ENCODE measurements at regions not wholly inside any gene's neighbourhood (a gene's known extent, or its start where the extent isn't known, plus 50 kb on each side); places are given as distances from the start of the nearest gene placed in this dataset.
"Not testable (repeated sequence)": the region's sequence is repeated elsewhere in the genome, so short reads cannot be mapped to it uniquely, and the experiment has no call there.

DNA sequence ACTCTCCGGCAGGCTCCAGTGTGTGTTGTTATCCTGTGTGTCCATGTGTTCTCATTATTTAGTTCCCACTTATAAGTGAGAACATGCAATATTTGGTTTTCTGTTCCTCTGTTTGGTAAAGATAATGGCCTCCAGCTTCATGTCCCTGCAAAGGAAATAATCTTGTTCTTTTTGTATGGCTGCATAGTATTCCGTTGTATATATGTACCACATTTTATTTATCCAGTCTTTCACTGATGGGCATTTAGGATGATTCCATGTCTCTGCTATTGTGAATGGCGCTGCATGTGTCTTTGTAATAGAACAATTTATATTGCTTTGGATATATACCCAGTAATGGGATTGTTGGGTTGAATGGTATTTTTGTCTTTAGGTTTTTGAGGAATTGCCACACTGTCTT lies 807.3 kb upstream of the CA10 start:
- no peak overlapping the region for H3K27ac ChIP-seq
- TF ChIP-seq, protein P1, sequence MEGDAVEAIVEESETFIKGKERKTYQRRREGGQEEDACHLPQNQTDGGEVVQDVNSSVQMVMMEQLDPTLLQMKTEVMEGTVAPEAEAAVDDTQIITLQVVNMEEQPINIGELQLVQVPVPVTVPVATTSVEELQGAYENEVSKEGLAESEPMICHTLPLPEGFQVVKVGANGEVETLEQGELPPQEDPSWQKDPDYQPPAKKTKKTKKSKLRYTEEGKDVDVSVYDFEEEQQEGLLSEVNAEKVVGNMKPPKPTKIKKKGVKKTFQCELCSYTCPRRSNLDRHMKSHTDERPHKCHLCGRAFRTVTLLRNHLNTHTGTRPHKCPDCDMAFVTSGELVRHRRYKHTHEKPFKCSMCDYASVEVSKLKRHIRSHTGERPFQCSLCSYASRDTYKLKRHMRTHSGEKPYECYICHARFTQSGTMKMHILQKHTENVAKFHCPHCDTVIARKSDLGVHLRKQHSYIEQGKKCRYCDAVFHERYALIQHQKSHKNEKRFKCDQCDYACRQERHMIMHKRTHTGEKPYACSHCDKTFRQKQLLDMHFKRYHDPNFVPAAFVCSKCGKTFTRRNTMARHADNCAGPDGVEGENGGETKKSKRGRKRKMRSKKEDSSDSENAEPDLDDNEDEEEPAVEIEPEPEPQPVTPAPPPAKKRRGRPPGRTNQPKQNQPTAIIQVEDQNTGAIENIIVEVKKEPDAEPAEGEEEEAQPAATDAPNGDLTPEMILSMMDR (conservative IDR thresholded peaks at IDR 0.05), result no peak

DNA sequence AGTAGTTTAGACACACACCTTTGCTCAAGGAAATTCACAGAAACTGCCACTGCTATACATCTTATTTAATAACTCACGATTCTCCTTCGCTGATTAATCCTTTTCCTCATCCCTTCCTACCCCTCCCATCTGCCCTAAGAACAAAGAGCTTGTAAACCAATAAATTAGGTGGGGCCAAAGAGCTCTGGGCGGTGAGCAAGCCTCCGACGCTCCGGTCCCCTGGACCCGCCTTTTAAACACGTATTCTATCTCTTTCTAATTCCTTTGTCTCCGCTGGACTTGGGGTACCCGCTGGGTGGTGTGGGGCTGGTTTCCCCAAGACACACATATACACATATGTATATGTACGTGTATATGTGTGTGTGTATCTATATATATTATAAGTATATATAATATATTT lies 803.2 kb upstream of the CA10 start:
- not testable (repeated sequence) for H3K27ac ChIP-seq

DNA sequence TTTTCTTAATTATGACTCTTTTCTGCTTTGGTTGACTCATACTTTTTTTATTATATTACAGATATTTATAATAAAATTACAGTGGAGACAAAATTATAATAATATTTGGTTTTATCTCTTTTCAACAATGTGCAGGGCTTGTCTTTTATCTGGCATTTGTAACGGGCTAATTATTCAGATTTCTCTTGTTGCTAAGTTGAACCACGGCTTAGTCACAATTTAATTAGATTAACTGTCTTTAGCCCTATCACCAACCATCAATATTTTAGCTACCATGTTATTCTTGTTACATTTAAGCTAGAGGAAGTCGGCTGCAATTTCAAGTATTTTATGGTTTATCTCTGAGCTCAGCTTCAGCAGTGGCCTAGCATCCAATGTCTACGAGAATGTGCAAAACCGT lies 798.9 kb upstream of the CA10 start:
- TF ChIP-seq, protein P1 (conservative IDR thresholded peaks at IDR 0.05), result no peak
- no peak overlapping the region for H3K27ac ChIP-seq

DNA sequence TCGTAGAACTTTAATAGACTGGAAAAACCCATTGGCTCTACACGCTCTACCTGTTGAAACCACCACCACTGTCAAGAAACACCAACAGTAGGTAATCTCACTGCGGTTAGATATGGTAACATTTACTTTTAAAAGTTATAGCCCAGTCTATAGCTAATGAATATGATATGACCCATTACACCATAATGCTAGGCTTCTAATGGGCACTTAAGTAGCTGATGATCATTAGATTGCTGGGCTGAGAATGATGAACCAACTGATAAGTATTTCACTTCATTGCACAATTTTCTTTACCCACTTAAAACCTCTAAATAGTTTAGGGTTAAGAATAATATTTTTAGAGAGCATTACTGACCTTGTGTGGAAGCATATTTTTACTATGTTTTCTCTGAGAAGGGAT lies 788.9 kb upstream of the CA10 start:
- no peak overlapping the region for H3K27ac ChIP-seq
- TF ChIP-seq, protein P1 (conservative IDR thresholded peaks at IDR 0.05), result no peak

DNA sequence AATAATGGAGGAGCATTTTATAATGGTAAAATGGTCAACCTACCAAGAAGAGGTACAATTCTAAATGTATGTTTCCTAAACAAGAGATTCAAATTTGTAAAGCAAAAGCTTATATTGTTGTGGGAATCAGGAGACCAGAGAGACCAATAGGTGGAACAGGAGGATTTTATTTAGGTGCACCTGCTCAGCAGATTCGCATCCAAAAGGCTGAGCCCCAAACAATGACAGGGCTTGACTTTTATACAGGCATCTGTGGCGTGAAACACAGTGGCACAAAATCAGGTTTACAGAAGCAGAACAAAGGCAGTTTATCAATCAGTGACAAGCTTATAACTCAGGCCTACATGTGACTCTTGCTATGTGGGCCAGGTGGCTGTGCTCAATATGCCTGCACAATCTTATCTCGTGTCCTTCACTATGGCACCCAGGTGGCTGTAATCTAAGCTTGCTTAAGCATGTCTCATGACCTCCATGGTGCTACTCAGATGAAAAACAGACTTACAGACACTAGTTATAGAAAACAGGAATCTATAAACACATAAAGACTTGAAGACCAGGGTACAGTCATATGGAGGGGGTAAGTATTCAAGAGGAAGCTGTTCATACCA lies 780.2 kb upstream of the CA10 start:
- no peak overlapping the region for H3K27ac ChIP-seq
- TF ChIP-seq, protein P1 (conservative IDR thresholded peaks at IDR 0.05), result no peak

DNA sequence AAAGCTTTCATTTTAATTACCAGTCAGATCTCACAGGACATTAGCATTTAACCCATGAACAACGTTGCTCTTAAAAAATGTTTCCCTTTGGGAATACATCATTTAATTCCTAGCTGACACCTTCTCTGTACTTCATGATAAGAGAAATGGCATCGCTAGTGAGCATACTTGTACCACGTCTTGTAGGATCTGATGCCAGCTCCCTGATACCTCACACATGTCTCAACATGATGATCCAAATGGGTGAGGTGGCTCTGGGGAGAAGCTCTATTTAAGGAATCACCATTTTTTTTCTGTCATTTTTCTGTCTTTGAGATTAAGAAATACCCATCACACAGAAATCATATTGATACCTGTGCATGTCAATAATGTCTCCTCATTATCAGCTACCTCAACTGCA lies 772.1 kb upstream of the CA10 start:
- TF ChIP-seq, protein P1 (conservative IDR thresholded peaks at IDR 0.05), result no peak
- H3K27ac ChIP-seq, result no peak overlapping the region

DNA sequence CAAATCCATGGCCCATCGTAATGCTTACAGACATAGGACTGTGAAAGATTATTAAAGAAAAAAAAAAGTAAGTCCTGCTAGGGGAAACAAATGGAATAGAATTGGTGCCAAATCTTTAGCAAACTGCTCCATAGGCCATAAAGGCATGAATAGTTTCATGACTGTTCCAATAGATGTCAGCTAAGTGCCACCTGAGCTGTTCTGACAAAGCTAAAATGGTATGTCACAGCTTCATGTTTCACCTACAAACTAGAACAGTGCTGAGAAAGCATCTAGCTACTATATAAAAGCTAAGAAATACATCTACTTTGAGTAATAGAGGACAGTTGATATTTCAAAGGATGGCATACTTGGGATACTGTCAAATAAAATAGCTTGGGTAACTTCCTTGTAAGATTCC lies 771.6 kb upstream of the CA10 start:
- TF ChIP-seq, protein P1 (conservative IDR thresholded peaks at IDR 0.05), result no peak
- no peak overlapping the region for H3K27ac ChIP-seq

DNA sequence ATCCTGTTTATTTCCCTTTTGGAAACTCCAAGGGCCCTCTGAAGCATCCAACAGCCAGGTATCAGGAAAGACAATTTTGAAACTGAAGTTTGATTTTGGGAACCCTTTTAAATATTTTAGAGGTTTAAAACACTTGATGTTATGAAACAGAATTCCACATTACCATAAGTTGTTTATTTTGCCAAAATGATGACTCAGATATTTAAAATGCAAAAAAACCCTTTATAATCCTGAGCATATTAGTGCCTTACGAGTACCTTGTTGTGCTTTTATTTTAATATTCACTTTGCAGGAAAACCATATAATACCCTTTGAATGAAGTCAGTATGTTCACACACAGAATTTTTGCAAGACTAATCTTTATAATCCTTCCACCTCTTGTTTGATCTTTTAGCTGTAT lies 765.1 kb upstream of the CA10 start:
- TF ChIP-seq, protein P1 (conservative IDR thresholded peaks at IDR 0.05), result no peak
- H3K27ac ChIP-seq, result no peak overlapping the region
